Stimulated activated naive CD4-positive, alpha-beta T cell treated with Interleukin-2 at 50 U/mL for 16 hours (primary cell): ENCODE measurements at regions not wholly inside any gene's neighbourhood (a gene's known extent, or its start where the extent isn't known, plus 50 kb on each side); places are given as distances from the start of the nearest gene placed in this dataset.

Experiments
- DNase-seq: peaks from one replicate; lab custom pipeline; 2025; lab: John Stamatoyannopoulos, UW

DNA sequence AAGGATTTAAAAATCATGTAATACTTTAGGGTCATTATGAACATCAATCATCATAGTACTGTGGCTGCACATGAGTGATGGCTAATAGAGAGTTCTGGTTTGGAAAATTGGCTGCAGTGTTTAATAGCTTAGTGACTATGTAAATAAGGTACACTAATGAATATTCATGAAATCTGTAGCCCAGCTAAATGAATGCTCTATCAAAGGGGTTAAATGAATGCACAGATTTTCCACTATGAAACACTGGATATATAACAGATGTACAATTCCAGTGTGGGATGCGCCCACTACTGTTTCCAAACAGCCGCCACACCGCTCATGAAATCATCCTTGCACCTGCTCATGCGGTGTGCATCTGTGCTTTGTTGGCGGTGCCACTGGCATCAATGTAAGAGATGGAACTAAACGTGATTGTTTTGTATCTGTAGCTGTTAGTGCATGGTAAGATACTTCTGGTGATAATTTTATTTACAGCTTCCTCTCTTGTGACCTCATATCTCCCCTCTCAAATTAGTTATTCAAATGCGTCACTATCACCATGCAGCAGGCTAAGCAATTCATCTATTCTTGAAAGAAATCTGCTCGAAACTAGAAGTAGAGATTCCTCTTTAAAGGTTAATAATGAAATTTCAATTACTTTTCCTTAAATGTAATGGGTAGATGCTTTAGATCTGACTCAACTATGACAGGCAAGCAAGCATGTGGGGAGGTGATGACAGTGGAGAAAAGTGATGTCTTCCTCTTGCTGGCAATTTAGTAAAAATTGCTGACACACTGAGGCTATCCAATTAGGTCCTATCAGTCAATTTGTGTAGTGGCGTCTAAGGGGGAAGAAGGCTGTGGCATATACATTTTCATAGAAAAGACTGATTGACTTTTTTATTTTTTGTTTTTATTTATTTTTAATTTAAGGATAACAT, 433.6 kb downstream of the AEBP2 start:
- no peak for DNase-seq

DNA sequence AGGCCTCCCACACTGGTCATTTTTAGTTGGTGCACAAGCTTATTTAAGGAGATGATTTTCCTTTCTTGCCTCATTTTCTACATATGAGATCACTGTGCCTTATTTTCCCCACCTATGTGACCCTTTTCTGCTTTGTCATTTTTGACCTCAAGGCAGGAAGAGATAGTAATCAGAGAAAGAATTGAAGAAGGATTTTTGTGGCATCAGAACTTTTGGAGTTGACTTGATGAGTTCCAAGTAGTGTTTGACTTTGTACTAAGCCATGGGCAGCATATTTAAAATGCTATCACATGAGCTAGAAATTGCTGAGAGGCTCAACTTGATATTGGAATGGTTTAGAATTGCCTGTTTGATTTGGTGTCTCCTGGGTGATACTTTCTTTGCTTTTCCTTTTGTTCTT, 440.8 kb downstream of the AEBP2 start:
- no peak for DNase-seq

DNA sequence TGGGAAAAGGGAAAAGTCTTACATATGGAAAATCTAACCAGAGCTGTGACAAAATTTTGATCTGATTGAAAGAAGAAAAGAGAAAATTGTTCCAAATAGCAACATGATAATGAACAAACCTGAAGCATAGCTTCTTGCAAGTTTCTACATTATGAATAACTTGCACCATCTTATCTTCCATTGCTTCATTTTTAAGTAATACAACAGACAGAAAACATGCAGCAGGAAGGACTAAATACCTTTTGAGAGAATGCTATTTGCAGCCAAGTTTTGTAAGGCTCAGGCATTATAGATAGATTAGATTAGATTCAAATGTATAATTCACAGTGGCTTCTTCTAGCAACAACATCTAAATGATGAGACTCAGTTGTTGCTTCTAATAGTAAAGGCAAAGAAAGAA, 441.4 kb downstream of the AEBP2 start:
- DNase-seq: no peak

DNA sequence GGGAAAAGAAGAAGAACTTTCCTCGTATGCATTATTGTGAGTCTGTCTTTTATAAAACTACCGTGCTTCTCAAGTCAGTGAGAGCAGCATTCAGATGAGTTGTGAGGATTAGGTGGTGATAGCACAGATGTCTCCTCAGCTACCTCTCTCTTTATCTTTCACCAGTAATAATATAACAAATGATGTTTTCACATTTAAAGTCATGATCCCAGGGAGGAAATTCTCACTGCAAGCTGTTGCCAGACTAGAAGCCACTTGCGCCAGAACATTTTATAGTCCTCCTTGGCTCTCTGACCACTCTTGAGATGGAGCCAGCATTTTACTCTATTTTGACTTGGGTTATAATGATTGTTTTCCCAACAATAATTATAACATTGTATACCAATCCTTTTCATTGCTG, 443.1 kb downstream of the AEBP2 start:
- no peak for DNase-seq

DNA sequence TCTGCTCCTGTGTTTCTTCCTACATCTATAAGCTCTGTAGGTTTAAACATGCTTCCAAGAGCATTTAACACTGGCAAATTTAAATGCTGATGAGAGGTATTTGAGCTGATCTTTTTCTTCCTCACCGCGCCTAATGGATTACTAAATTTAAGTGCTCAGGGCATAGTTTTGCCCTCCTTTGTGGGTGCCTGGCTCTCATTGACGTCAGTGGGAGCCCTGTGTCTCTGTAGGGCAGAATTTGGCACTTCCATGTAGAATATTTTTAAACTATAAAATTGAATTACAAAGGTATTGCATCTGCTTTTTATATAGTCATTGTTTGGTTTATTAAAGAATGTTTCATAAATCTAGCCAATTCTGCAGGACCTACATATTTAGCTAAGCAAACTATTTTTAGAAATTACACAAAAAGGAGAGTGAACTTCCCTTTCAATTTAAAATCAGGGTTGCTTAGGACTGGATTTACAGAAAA, 444.8 kb downstream of the AEBP2 start:
- DNase-seq: no peak

DNA sequence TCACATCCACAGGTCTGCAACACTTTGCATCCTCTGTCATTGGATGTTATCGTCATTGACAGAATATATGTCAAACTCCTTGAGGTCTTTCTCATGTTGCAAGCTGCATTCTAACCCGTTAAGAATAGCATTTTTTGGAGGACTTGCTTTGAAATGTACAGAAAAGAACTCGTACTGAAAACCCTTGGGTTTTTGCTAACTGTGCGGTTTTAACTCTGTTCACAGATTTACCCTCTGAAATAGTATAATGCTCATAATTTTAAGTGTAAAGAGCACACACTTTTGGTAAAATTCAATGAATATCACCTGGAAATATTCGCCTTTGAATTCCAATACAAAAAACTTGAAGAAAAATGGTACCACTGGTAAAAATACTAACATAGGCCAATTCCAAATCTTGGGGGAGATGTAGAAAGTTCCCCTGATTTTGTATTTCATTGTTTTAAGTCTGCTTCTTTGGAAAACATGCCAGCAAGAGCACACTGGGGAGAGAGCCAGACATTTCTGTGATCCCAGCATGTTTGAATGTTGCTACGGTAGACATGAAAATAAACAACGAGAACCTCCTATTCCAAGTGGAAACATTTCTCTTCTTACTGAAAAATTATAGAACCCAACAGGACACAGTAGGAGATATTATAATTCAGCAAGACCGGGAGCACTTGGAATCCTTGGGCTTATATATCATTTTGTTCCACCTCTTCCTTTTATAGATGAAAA, 446.0 kb downstream of the AEBP2 start:
- DNase-seq: no peak

DNA sequence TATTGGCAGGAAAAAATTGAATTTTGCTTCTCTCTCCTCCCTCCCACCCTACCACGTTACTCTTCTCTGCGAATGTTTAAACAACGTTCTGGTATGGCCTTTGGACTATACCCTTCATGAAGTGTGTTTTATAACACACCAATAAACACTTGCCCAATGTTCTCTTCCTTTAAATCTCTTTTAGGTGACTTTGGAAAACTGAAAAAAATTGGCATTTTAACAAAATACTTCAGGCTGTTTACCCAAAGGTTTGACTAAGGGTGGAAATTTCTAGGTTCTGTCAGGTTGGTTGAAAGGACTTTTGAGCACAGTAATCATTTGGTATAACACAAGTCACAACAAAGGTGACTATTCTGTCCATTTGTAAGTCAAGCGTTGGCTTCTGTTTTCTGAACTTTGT, 446.8 kb downstream of the AEBP2 start:
- no peak for DNase-seq

DNA sequence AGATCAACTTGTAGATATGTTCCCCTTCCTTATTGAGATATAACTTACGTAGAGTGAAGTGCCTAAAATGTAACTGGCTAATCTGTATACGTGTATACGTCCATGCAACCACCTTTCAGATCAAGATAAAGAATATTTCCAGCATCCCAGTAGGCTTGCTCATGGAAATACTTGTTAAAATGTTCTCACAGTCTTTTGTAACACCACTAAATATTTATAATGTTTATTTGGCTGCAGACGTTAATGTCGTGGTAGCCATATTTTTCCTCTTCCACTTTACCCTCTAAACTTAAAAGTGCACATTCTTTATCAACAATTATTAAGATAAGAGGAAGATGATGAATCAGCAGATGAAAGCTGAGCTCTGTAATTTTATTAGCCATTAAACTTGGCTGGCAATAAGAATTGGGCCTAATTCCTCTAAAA, 447.4 kb downstream of the AEBP2 start:
- no peak for DNase-seq

DNA sequence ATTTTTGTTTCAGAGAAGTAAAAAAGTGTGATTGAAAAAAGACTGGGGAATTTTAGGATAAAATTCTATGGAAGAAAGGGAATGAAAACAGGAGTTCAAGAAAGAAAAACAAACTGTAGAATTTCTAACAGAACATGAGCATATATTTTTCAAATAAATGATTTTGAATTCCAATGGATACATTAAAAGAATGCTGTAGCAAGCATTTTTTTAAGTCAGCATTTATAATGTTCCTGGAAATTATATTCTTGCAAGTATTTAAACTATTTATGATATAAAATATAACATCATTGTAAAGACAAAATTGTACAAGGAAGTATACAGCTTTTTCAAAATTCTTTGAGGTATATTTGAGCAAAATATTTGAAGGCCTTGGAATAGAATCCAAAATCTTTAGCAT, 450.7 kb downstream of the AEBP2 start:
- no peak for DNase-seq

DNA sequence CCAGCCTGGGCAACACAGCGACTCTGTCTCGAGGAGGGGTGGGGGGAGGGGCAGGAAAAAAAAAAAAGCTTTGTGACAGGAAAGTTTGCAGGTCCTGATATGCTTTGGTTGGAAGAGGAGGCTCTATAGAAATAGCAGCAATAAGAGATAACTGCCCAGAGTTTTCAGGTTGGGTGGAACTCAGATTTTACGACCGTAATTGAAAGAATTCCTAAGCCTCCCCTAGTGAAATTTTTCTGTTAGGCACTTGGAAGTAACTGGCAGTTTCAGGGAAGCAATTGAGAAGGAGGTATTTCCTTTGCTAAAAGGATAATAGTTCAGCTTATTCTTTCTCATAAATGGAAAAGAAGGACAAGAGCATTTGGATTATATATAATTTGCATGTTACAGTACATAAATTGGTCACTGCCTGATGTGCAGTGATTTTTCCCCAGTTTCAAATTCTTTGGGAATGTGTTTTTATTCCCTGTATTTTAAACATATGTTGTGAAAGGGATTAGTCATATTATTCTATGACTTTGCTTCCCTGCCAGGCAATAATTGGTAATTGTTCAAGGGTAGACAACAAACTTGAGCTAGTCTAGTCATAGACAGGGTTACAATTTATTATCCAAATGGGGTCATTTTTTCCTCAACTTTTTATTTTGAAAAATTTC, 452.8 kb downstream of the AEBP2 start:
- DNase-seq: no peak

DNA sequence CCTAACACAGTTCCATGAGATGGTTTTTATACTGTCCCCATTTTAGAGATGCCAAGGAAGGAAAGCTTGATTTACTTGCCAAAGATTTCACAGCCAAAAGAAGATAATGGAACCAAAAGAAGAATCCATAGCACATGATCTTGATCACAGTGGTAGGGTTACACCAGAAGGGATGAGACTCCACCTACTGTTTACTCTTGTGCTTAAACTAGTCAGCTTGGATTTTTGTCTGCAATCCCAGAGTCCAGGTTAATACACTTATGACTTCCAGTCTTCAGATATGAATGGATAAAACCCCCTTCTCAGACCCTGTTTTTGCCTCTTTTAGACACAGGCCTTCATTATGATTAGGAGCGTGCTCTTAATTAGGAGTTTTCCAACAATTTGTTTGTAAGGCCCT, 454.2 kb downstream of the AEBP2 start:
- no peak for DNase-seq

DNA sequence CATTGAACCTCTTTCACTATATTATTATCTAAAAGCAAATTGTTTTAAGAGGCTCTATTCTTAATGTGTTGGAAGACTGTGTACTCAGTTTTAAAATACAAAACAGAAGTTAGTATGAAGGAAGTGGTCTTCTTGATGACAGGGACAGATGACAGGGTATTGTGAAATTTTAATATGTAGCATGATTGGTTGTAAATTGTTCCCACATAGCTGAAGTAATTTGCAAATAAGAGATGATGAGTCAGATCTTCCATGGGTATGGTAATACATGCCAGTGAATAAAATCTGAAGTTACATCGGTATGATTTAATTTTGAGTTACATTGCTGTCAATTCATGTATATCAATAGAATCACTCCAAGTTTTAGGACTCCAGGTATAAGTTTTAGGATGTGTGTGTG, 454.8 kb downstream of the AEBP2 start:
- DNase-seq: no peak

DNA sequence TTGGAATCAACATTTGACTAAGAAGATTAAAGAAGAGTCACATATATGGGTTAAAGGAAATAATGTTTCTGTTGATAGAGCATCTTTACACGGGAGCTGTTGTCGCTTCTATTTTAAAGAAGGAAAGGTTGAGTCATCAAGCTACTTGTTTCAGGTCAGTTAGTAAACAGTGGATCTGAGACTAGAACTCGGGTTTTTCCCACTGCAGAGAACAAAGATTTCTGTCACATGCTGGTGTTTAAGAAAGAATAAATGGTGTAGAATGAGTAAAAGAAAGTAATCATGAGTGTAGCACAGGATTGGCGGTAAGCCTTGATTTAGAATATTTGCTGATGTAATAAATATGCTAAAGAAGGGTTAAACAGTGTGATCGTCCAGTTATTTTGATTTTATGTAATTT, 455.5 kb downstream of the AEBP2 start:
- DNase-seq: no peak

DNA sequence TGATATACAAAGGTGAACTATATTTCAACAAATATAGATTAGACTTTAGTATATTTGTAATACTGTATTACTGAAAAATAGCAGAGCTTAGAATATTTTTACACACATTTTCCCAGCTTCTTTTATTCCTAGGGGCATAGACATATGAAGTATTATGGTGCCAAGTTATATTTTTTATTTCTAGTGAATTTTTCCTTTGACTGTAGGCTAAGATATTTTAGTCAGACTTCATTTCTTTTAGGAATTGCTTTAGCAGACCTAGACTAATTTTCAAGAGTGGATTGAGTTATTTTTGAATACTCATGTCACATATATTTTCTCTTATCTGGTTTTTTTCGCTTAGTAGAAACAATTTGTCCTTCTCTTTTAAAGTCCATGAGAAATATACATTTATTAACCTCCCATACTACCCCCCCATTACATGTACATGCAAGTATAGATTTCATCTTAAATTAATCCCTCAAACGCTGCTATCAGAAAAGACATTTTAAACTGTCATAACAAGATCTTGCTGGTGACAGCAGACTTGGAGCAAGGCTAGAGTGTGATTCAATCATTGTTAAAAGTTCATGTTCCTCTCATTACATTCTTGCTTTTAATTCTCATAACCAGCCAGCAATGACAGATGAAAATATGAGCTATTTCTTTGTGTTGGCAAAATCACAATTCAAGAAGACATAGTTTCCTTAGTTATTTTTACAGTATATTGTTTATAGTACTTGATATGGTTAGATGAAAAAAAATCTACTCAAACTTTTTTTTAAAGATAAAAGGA, 456.1 kb downstream of the AEBP2 start:
- no peak for DNase-seq

DNA sequence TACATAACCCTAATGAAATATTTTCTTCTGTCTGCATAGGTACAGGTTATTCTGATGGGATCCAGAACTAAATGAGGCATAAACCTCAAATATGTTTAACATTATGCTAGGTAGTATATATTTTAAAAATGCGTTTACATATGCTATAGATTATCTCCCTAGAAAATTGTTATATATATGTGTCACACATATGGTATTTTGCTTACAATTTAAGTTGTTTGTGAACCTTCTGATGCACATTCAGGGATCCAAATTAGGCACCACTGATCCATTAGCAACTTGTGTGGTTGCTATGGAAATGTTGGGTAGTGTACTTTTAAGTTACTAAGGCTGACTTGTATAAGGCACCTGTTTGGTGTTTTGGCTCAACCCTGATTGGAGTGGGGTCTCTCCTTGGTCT, 456.7 kb downstream of the AEBP2 start:
- no peak for DNase-seq

DNA sequence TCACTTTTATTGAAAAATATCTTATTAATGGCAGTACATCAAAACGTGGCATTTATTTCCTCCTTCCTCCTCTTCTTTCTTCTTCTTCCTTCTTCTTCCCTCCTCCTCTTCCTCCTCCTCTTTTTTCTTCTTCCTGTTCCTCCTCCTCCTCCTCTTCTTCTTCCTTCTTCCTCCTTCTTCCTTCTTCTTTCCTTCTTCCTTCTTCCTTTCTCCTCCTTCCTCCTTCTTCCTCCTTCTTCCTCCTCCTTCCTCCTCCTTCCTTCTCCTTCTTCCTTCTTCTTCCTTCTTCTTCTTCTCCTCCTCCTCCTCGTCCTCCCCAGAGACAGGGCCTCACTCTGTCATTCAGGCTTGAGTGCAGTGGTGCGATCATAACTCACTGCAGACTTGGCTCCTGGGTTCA, 457.2 kb downstream of the AEBP2 start:
- DNase-seq: no peak

DNA sequence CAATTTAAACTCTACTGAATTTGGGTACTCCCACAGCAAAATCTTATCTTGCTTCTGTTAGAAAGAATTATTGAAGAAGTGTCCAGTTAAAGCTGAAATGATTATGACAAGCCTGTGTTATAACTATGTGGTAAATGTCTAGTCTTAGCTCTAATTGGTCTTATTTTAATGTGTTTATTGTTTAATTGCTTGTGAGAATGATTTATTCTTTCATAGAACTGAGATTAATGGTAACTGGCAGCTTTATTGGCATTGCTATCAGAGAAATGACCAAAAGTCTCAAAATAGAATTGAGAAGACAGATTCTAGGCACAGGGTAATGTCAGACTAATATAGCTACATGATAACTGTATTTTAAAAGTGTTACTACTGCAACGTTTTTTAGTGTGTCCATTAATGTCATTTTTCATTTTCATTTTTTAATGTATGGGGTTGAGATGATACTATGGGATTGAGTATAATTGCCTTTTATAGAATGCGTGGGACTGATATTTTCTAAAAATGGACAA, 458.7 kb downstream of the AEBP2 start:
- DNase-seq: no peak

DNA sequence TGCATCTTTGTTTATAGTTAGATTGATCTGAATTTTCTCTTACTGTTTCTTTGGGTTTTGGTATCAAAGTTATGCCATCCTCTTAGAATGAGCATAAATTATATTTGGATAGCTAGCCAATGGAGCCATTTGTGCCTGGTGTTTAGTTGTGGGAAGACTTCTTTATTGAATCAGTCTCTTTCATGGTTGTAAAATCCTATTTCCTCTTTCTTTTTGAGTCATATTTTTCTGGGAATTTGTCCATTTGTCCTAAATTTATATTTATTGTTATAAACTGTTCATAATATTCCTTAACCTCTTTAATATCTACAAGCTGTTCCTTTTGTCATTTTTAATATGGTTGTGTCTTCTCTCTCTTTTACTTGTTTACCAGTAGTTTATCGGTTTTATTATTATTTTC, 462.5 kb downstream of the AEBP2 start:
- no peak for DNase-seq

DNA sequence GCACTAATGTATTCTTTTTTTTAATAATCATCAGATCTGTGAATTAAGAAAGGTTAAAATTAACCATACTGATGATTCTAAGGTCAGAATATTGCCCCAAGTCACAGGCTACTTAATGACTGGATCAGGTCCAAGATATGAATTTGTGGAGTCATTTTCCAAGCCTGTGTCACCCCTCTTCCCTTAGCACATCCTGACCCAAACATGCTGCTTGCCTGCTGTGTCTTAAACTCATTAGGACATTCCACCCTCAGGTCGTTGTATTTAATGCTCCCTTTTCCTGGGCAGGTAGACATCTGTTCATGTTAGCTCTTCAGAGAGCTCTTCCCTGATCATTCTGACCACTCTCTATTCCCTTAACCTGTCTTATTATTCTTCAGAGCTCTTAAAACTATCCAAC, 463.5 kb upstream of the PDE3A start:
- no peak for DNase-seq

DNA sequence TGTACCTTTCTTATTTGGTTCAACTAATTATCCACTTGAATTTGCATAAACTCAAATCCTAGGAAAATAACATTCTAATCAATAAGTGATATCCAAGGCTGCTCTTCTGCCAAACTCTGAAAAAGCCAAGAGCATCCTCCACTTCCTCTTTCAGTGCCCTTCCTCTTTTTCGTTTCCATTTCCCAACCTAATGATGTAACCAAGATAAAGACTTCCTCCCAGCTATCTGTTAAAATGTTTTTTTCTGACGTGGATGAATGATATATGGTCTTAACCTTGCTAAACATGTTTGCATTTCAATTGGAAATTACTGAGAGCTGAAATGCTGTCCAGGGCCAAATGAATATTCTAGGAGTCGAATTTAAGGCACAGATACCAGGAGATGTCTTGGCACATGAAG, 459.5 kb upstream of the PDE3A start:
- no peak for DNase-seq

DNA sequence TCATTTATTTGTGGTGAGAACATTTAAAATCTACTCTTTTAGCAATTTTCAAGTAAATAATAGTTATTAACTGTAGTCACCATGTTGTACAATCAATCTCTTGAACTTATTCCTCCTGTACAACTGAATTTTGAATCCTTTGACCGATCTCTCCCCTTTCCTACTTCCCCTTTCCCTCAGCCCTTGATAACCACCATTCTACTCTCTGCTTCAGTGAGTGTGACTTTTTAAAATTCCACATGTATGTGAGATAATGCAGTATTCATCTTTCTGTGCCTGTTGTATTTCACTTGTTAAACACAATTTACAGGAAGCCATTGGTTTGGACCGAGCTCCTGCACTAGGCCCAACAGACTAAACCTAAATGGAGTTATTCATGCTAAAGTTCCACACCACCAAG, 458.9 kb upstream of the PDE3A start:
- no peak for DNase-seq

DNA sequence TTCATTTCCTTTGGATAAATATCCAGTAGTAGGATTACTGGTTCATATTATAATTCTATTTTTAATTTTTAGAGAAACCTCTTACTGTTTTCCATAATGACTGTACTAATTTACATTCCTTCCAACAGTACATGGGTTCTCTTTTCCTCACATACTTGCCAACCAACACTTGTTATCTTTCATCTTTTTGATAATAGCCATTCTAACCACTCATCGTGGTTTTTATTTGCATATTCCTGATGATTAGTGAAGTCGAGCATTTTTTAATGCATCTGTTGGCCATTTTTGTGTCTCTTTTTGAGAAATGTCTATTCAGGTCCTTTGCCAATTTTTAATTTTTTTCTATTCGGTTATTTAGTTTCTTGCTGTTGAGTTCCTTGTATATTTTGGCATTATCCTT, 457.7 kb upstream of the PDE3A start:
- DNase-seq: no peak
